ENCODE measurements at regions not wholly inside any gene's neighbourhood (a gene's known extent, or its start where the extent isn't known, plus 50 kb on each side); places are given as distances from the start of the nearest gene placed in this dataset.

DNA sequence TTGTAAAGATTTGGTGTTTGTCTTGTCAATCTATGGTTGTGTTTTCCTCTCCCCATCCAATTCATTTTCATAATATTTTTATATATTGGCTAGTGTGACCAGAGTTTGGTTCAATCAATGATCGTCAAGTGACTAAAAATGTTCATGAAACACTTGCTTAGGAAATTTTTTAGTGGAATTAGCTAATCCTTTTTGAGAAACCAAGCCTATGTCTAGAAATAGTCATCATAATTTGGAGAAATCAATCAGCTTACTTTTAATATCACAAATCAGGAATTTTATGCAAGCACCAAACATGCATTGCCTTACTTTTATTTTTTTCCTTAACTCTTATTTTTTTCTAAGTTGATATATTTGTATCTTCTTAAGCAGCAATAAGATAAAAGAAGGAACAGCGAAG lies 403.1 kb upstream of the TBL1XR1 start:
- Histone ChIP-seq H3K9ac (ENCODE audit: low read depth in 1 of 2, low read length in 2 of 2) (no peak overlapping the region), H3K4me3 (ENCODE audit: low read depth in 1 of 3, low read length in 3 of 3) (no peak overlapping the region), H3K9me3 (ENCODE audit: control insufficient read depth in 4 of 4, low read length in 3 of 4) (no peaks in the 10 kb centered on the region), H3K27ac (ENCODE audit: low read depth in 1 of 2, low read length in 2 of 2) (no peak overlapping the region), H3K36me3 (ENCODE audit: control insufficient read depth in 4 of 4, insufficient read depth in 3 of 4, low read depth in 1 of 4, low read length in 3 of 4) (no peaks in the 10 kb centered on the region), H3K27me3 (ENCODE audit: control insufficient read depth in 4 of 4, insufficient read depth in 4 of 4, low read length in 3 of 4) (no peaks in the 10 kb centered on the region), H3K4me1 (ENCODE audit: control insufficient read depth in 4 of 4, insufficient read depth in 4 of 4, low read length in 3 of 4) (peaks cover 6 to 22% (median 20%) of the 10 kb centered on the region in 4 donors)
- 89% methylated on average over 2 of the region's 2 CpGs for WGBS
- no peak for DNase-seq (ENCODE audit: low spot score)
- TF ChIP-seq HNF4A (conservative IDR thresholded peaks at IDR 0.05) (no peak), SP1 (IDR thresholded peaks at IDR 0.05) (no peak), EGR1 (IDR thresholded peaks at IDR 0.05; ENCODE audit: low read depth in 2 of 2) (no peak), FOXA1 (IDR thresholded peaks at IDR 0.05) (no peak), HNF4G (IDR thresholded peaks at IDR 0.05) (no peak), NR2F2 (IDR thresholded peaks at IDR 0.05) (no peak), GABPA (IDR thresholded peaks at IDR 0.05 in 1 of 2, conservative IDR thresholded peaks at IDR 0.05 in 1 of 2) (no peak), YY1 (IDR thresholded peaks at IDR 0.05) (no peak), JUND (IDR thresholded peaks at IDR 0.05) (no peak), RAD21 (IDR thresholded peaks at IDR 0.05) (no peak), RXRA (IDR thresholded peaks at IDR 0.05) (no peak)
- TF ChIP-seq, protein P1, sequence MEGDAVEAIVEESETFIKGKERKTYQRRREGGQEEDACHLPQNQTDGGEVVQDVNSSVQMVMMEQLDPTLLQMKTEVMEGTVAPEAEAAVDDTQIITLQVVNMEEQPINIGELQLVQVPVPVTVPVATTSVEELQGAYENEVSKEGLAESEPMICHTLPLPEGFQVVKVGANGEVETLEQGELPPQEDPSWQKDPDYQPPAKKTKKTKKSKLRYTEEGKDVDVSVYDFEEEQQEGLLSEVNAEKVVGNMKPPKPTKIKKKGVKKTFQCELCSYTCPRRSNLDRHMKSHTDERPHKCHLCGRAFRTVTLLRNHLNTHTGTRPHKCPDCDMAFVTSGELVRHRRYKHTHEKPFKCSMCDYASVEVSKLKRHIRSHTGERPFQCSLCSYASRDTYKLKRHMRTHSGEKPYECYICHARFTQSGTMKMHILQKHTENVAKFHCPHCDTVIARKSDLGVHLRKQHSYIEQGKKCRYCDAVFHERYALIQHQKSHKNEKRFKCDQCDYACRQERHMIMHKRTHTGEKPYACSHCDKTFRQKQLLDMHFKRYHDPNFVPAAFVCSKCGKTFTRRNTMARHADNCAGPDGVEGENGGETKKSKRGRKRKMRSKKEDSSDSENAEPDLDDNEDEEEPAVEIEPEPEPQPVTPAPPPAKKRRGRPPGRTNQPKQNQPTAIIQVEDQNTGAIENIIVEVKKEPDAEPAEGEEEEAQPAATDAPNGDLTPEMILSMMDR (IDR thresholded peaks at IDR 0.05; ENCODE audit: low read depth, low read length, missing input control): no peak
- TF ChIP-seq, protein P2, sequence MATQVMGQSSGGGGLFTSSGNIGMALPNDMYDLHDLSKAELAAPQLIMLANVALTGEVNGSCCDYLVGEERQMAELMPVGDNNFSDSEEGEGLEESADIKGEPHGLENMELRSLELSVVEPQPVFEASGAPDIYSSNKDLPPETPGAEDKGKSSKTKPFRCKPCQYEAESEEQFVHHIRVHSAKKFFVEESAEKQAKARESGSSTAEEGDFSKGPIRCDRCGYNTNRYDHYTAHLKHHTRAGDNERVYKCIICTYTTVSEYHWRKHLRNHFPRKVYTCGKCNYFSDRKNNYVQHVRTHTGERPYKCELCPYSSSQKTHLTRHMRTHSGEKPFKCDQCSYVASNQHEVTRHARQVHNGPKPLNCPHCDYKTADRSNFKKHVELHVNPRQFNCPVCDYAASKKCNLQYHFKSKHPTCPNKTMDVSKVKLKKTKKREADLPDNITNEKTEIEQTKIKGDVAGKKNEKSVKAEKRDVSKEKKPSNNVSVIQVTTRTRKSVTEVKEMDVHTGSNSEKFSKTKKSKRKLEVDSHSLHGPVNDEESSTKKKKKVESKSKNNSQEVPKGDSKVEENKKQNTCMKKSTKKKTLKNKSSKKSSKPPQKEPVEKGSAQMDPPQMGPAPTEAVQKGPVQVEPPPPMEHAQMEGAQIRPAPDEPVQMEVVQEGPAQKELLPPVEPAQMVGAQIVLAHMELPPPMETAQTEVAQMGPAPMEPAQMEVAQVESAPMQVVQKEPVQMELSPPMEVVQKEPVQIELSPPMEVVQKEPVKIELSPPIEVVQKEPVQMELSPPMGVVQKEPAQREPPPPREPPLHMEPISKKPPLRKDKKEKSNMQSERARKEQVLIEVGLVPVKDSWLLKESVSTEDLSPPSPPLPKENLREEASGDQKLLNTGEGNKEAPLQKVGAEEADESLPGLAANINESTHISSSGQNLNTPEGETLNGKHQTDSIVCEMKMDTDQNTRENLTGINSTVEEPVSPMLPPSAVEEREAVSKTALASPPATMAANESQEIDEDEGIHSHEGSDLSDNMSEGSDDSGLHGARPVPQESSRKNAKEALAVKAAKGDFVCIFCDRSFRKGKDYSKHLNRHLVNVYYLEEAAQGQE (IDR thresholded peaks at IDR 0.05): no peak
- TF ChIP-seq, protein P3, sequence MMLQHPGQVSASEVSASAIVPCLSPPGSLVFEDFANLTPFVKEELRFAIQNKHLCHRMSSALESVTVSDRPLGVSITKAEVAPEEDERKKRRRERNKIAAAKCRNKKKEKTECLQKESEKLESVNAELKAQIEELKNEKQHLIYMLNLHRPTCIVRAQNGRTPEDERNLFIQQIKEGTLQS (IDR thresholded peaks at IDR 0.05): no peak

DNA sequence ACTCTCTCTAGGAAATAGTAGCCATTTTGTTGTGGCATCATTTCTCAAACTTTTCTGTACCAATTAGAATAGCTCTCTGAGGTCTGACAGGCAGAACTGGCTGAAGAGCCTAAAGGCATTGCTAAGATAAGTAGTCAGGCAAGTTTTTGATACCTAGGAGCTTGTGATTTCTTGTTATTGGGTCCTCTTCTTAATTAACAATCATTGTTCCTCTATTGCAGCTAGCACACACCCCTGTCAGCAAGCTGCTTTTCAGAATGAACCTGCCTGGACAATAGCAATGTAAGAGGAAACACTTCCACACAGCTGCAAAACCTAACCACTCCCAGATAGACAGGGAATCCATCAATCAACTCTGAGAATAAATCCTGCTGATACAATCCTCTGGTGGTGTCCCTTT lies 403.9 kb upstream of the TBL1XR1 start:
- H3K4me1 ChIP-seq (ENCODE audit: control insufficient read depth in 4 of 4, insufficient read depth in 4 of 4, low read length in 3 of 4): peaks cover 6 to 22% (median 20%) of the 10 kb centered on the region in 4 donors
- H3K9me3 ChIP-seq (ENCODE audit: control insufficient read depth in 4 of 4, low read length in 3 of 4): no peaks in the 10 kb centered on the region
- no peaks in the 10 kb centered on the region for H3K27me3 ChIP-seq (ENCODE audit: control insufficient read depth in 4 of 4, insufficient read depth in 4 of 4, low read length in 3 of 4)
- no peak for TF ChIP-seq SP1 (IDR thresholded peaks at IDR 0.05)
- H3K9ac ChIP-seq (ENCODE audit: low read depth in 1 of 2, low read length in 2 of 2): no peak overlapping the region
- H3K36me3 ChIP-seq (ENCODE audit: control insufficient read depth in 4 of 4, insufficient read depth in 3 of 4, low read depth in 1 of 4, low read length in 3 of 4): no peaks in the 10 kb centered on the region
- no peak overlapping the region for H3K4me3 ChIP-seq (ENCODE audit: low read depth in 1 of 3, low read length in 3 of 3)
- no peak for DNase-seq (ENCODE audit: low spot score)
- no peak overlapping the region for H3K27ac ChIP-seq (ENCODE audit: low read depth in 1 of 2, low read length in 2 of 2)
